Endothelial cell of umbilical vein (primary cell): ENCODE measurements at regions not wholly inside any gene's neighbourhood (a gene's known extent, or its start where the extent isn't known, plus 50 kb on each side); places are given as distances from the start of the nearest gene placed in this dataset.

ENCODE experiments used
- BruUV-seq: library from RNA; stranded (reverse); fragments of 400-500 nt; replicated peaks from 2 replicates; lab custom pipeline; 2021; lab: Mats Ljungman, UMichigan
- CTCF ChIA-PET: fragments of 300-600, 350-600 bp; sonication (Branson Sonifier 250); formaldehyde crosslinking; loops from one replicate; lab custom pipeline; 2021; ENCODE audit warnings: antibody characterized with exemption, inconsistent platforms; lab: Charles Lee
- POLR2A ChIA-PET: fragments of 300-600, 350-600 bp; sonication (Branson Sonifier 250); formaldehyde crosslinking; loops from one replicate; lab custom pipeline; 2021; ENCODE audit warnings: antibody characterized with exemption, inconsistent platforms; lab: Charles Lee
- DNase-seq: peaks from one replicate; pipeline ENCODE4 v3.0.0-alpha.2; 2011; ENCODE audit warnings: low read depth, low spot score
- FAIRE-seq: peaks from 2 replicates; lab custom pipeline; 2011; peaks lifted over from hg19 to GRCh38; lab: Jason Lieb, UNC
- H2AFZ ChIP-seq: 2 replicates; pipeline ENCODE4 v1.6.0; 2012; ENCODE audit warnings: low read depth, low read length, control low read depth, inconsistent platforms
- H3K27ac ChIP-seq: 2 replicates; pipeline ENCODE4 v1.5.1; 2011; ENCODE audit warnings: low read depth, mild to moderate bottlenecking, control low read depth, low read length, moderate library complexity; ENCODE audit not compliant: insufficient read depth
- H3K27me3 ChIP-seq, 2 experiments: 2 replicates each; pipeline versions ENCODE4 v1.6.0 to v1.6.1; 2011; ENCODE audit warnings: low read length in 2 of 2, mixed read lengths in 1 of 2; ENCODE audit not compliant: control insufficient read depth in 2 of 2, insufficient read depth in 2 of 2
- H3K36me3 ChIP-seq, 2 experiments: 2 replicates in 1 of 2; 3 replicates in 1 of 2; pipeline ENCODE4 v1.5.1; 2011; ENCODE audit warnings: low read length in 2 of 2, mild to moderate bottlenecking in 1 of 2, moderate library complexity in 1 of 2; ENCODE audit not compliant: control insufficient read depth in 2 of 2, insufficient read depth in 2 of 2; ENCODE audit errors: extremely low read depth in 1 of 2
- H3K4me1 ChIP-seq: 3 replicates; pipeline ENCODE4 v1.5.1; 2011; ENCODE audit warnings: mild to moderate bottlenecking, low read length; ENCODE audit not compliant: control insufficient read depth, insufficient read depth; ENCODE audit errors: extremely low read depth
- H3K4me2 ChIP-seq: 2 replicates; pipeline ENCODE4 v1.6.1; 2011; ENCODE audit warnings: low read length, control low read depth, mixed read lengths; ENCODE audit not compliant: insufficient read depth
- H3K4me3 ChIP-seq, 3 experiments: fragments of 200-600 bp in 1 of 3; sonication (generic), shearing (Covaris generic) in 1 of 3; replicated peaks in 1 of 3; 2 replicates each; pipeline ENCODE4 v1.5.1; 2011 to 2016; ENCODE audit warnings: control low read depth in 3 of 3, low read length in 3 of 3, mild to moderate bottlenecking in 2 of 3, inconsistent platforms in 1 of 3, low read depth in 1 of 3, moderate library complexity in 1 of 3; ENCODE audit not compliant: insufficient read depth in 1 of 3
- H3K79me2 ChIP-seq: 2 replicates; pipeline ENCODE4 v1.6.0; 2012; ENCODE audit warnings: low read length, inconsistent platforms; ENCODE audit not compliant: control insufficient read depth, insufficient read depth
- H3K9ac ChIP-seq: replicated peaks from 2 replicates; pipeline ENCODE3; 2011; ENCODE audit warnings: low read length, control low read depth; ENCODE audit not compliant: insufficient read depth; ENCODE audit errors: extremely low read depth
- H3K9me1 ChIP-seq: replicated peaks from 3 replicates; pipeline ENCODE4 v1.6.0; 2011; ENCODE audit warnings: mild to moderate bottlenecking, low read length; ENCODE audit not compliant: control insufficient read depth, insufficient read depth; ENCODE audit errors: extremely low read depth
- H3K9me3 ChIP-seq: replicated peaks from 2 replicates; pipeline ENCODE4 v1.5.1; 2012; ENCODE audit warnings: low read length, inconsistent platforms; ENCODE audit not compliant: control insufficient read depth, insufficient read depth
- H4K20me1 ChIP-seq: replicated peaks from 2 replicates; pipeline ENCODE3; 2011; ENCODE audit warnings: mild to moderate bottlenecking, low read length; ENCODE audit not compliant: control insufficient read depth, insufficient read depth; ENCODE audit errors: extremely low read depth
- CTCF ChIP-seq, 2 donors: IDR thresholded peaks; 1 replicate in 1 of 2; 2 replicates in 1 of 2; pipeline ENCODE4 v1.5.1; 2011; ENCODE audit warnings: low read length in 2 of 2, mild to moderate bottlenecking in 2 of 2, moderate library complexity in 2 of 2, control low read depth in 1 of 2, inconsistent platforms in 1 of 2, low read depth in 1 of 2; ENCODE audit not compliant: insufficient read depth in 1 of 2; ENCODE audit errors: extremely low read depth in 1 of 2
- EZH2 ChIP-seq: IDR thresholded peaks from 2 replicates; pipeline ENCODE4 v1.6.1; 2012; ENCODE audit warnings: borderline replicate concordance, low read depth, mild to moderate bottlenecking, moderate library complexity, low read length, inconsistent platforms; ENCODE audit not compliant: severe bottlenecking
- FOS ChIP-seq: IDR thresholded peaks from 2 replicates; pipeline ENCODE4 v1.6.1; 2011; ENCODE audit warnings: mild to moderate bottlenecking, low read length, moderate library complexity, borderline replicate concordance; ENCODE audit not compliant: insufficient read depth
- GATA2 ChIP-seq: IDR thresholded peaks from 2 replicates; pipeline ENCODE4 v1.7.0; 2011; ENCODE audit warnings: low read depth, mild to moderate bottlenecking, moderate library complexity, mixed read lengths, low read length; ENCODE audit not compliant: insufficient read length, insufficient read depth
- JUN ChIP-seq: IDR thresholded peaks from 2 replicates; pipeline ENCODE4 v1.6.1; 2011; ENCODE audit warnings: borderline replicate concordance, low read depth; ENCODE audit not compliant: insufficient read length, insufficient read depth
- MAX ChIP-seq: IDR thresholded peaks from 2 replicates; pipeline ENCODE4 v1.6.1; 2011; ENCODE audit not compliant: insufficient read depth, insufficient read length
- MYC ChIP-seq: IDR thresholded peaks from one replicate; pipeline ENCODE4 v1.6.1; 2011; ENCODE audit warnings: mild to moderate bottlenecking, low read depth, low read length
- POLR2A ChIP-seq: IDR thresholded peaks from 2 replicates; pipeline ENCODE4 v1.6.1; 2012; ENCODE audit warnings: low read depth, mild to moderate bottlenecking, control low read depth, low read length
- POLR2AphosphoS5 ChIP-seq: IDR thresholded peaks from 2 replicates; pipeline ENCODE4 v1.6.1; 2012; ENCODE audit warnings: low read depth, mild to moderate bottlenecking, control low read depth, low read length, moderate library complexity; ENCODE audit not compliant: insufficient read depth
- dilution Hi-C: fragments of 300-500 bp; cut with MboI; formaldehyde crosslinking; loops from one replicate; pipeline ENCODE4 v1.15.0; 2019; ENCODE audit warnings: low sequenced_read_pairs; ENCODE audit not compliant: extremely low pct_ligation_motif_present
- intact Hi-C: fragments of 100-400 bp; cut with micrococcal nuclease; formaldehyde crosslinking; loops from one replicate; pipeline ENCODE4 v1.10.0; 2022

- no peaks in the 10 kb centered on the region for H3K9me3 ChIP-seq
- H3K9me1 ChIP-seq, result no peaks in the 10 kb centered on the region
- no peak for TF ChIP-seq MAX
- TF ChIP-seq EZH2, result no peak
- no peak for TF ChIP-seq POLR2A
- no peak for TF ChIP-seq CTCF (IDR thresholded peaks at IDR 0.05; ENCODE audit: extremely low read depth in 1 of 2, insufficient read depth in 1 of 2, low read depth in 1 of 2, low read length in 2 of 2)
- no peak for TF ChIP-seq FOS
- no peak for TF ChIP-seq POLR2AphosphoS5
- no peak for TF ChIP-seq GATA2
- TF ChIP-seq JUN, result no peak
- TF ChIP-seq MYC, result no peak
- H3K36me3 ChIP-seq, result no peaks in the 10 kb centered on the region
- DNase-seq, result no peak
- H3K4me2 ChIP-seq, result no peak overlapping the region
- POLR2A ChIA-PET, result no interaction called here
- H3K27me3 ChIP-seq, result no peaks in the 10 kb centered on the region
- no peak for FAIRE-seq
- no TSS peak for BruUV-seq
- H3K27ac ChIP-seq, result no peak overlapping the region
- CTCF ChIA-PET, result no interaction called here
- H3K4me1 ChIP-seq, result no peaks in the 10 kb centered on the region
- H3K9ac ChIP-seq, result no peak overlapping the region
- dilution Hi-C loops, result no loop called here
- H2AFZ ChIP-seq, result no peak overlapping the region
- no peaks in the 10 kb centered on the region for H4K20me1 ChIP-seq
- no peaks in the 10 kb centered on the region for H3K79me2 ChIP-seq
- H3K4me3 ChIP-seq, result no peak overlapping the region
- intact Hi-C loops, result no loop called here
Measured at GRCh38 chrX:20320461-20321159, 53.9 kb upstream of the RPS6KA3 start.
